ENCODE measurements at regions not wholly inside any gene's neighbourhood (a gene's known extent, or its start where the extent isn't known, plus 50 kb on each side); places are given as distances from the start of the nearest gene placed in this dataset.

GRCh38 chr2:166647935-166648334 is 153.9 kb upstream of the SCN7A start:
- Mint-ChIP-seq H3K27ac (no peak overlapping the region), H3K4me1 (peaks cover 4% of the 10 kb centered on the region; the same call in 2 of the 3 replicates), H3K27me3 (ENCODE audit: insufficient read depth, low read depth, poor library complexity) (no peaks in the 10 kb centered on the region), H3K4me3 (no peak overlapping the region), H3K9me3 (no peaks in the 10 kb centered on the region; the same call in 2 of the 3 replicates), H3K36me3 (ENCODE audit: low read depth) (no peaks in the 10 kb centered on the region)
- DNase-seq (ENCODE audit: low spot score) (no peak), ATAC-seq (no peak)
- H3K4me1 ChIP-seq (ENCODE audit: insufficient read depth) = no peaks in the 10 kb centered on the region
- H4K20me1 ChIP-seq (replicated peaks; ENCODE audit: insufficient read depth) = no peaks in the 10 kb centered on the region
- H3K9me2 ChIP-seq (ENCODE audit: insufficient read depth) = no peaks in the 10 kb centered on the region
- no peak overlapping the region for H3K4me3 ChIP-seq
- no peaks in the 10 kb centered on the region for H3K36me3 ChIP-seq (ENCODE audit: insufficient read depth)
- H3K27ac ChIP-seq (ENCODE audit: low read depth) = no peak overlapping the region
- H3F3A ChIP-seq (replicated peaks; ENCODE audit: low read depth) = no peaks in the 10 kb centered on the region
- H2AFZ ChIP-seq = no peak overlapping the region
- no peaks in the 10 kb centered on the region for H3K27me3 ChIP-seq (ENCODE audit: insufficient read depth)
- no peak overlapping the region for H3K4me2 ChIP-seq
- no peak for TF ChIP-seq EZH2phosphoT487 (IDR thresholded peaks at IDR 0.05; ENCODE audit: unreplicated experiment)
- TF ChIP-seq STAT1 (IDR thresholded peaks at IDR 0.05; ENCODE audit: unreplicated experiment) = no peak
- TF ChIP-seq CREB1 (CRISPR knock-in tag; IDR thresholded peaks at IDR 0.05; ENCODE audit: low read depth) = no peak
- no peak for TF ChIP-seq CTCF (conservative IDR thresholded peaks at IDR 0.05; ENCODE audit: low read depth in 2 of 2)
- TF ChIP-seq EZH2 (IDR thresholded peaks at IDR 0.05; ENCODE audit: low read depth, unreplicated experiment) = no peak
- TF ChIP-seq, protein P1, sequence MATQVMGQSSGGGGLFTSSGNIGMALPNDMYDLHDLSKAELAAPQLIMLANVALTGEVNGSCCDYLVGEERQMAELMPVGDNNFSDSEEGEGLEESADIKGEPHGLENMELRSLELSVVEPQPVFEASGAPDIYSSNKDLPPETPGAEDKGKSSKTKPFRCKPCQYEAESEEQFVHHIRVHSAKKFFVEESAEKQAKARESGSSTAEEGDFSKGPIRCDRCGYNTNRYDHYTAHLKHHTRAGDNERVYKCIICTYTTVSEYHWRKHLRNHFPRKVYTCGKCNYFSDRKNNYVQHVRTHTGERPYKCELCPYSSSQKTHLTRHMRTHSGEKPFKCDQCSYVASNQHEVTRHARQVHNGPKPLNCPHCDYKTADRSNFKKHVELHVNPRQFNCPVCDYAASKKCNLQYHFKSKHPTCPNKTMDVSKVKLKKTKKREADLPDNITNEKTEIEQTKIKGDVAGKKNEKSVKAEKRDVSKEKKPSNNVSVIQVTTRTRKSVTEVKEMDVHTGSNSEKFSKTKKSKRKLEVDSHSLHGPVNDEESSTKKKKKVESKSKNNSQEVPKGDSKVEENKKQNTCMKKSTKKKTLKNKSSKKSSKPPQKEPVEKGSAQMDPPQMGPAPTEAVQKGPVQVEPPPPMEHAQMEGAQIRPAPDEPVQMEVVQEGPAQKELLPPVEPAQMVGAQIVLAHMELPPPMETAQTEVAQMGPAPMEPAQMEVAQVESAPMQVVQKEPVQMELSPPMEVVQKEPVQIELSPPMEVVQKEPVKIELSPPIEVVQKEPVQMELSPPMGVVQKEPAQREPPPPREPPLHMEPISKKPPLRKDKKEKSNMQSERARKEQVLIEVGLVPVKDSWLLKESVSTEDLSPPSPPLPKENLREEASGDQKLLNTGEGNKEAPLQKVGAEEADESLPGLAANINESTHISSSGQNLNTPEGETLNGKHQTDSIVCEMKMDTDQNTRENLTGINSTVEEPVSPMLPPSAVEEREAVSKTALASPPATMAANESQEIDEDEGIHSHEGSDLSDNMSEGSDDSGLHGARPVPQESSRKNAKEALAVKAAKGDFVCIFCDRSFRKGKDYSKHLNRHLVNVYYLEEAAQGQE (IDR thresholded peaks at IDR 0.05; ENCODE audit: unreplicated experiment) = no peak
- no peak for TF ChIP-seq JUNB (IDR thresholded peaks at IDR 0.05; ENCODE audit: unreplicated experiment)
- TF ChIP-seq, protein P2, sequence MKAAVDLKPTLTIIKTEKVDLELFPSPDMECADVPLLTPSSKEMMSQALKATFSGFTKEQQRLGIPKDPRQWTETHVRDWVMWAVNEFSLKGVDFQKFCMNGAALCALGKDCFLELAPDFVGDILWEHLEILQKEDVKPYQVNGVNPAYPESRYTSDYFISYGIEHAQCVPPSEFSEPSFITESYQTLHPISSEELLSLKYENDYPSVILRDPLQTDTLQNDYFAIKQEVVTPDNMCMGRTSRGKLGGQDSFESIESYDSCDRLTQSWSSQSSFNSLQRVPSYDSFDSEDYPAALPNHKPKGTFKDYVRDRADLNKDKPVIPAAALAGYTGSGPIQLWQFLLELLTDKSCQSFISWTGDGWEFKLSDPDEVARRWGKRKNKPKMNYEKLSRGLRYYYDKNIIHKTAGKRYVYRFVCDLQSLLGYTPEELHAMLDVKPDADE (IDR thresholded peaks at IDR 0.05) = no peak
- no peak for TF ChIP-seq ZNF462 (CRISPR knock-in tag; IDR thresholded peaks at IDR 0.05)
- no peak for TF ChIP-seq ZNF331 (CRISPR knock-in tag; IDR thresholded peaks at IDR 0.05; ENCODE audit: low read depth)
- no peak for TF ChIP-seq ZNF114 (CRISPR knock-in tag; IDR thresholded peaks at IDR 0.05)
- TF ChIP-seq NANOG (IDR thresholded peaks at IDR 0.05; ENCODE audit: borderline replicate concordance) = no peak
- no peak for TF ChIP-seq POLR2AphosphoS5 (IDR thresholded peaks at IDR 0.05; ENCODE audit: low read depth)
- H3K79me2 ChIP-seq (replicated peaks; ENCODE audit: insufficient read depth) = no peaks in the 10 kb centered on the region

Data from GM23338 (cell line).